ENCODE measurements at regions not wholly inside any gene's neighbourhood (a gene's known extent, or its start where the extent isn't known, plus 50 kb on each side); places are given as distances from the start of the nearest gene placed in this dataset.

GRCh38 chr13:50154697-50155096 is 139.5 kb downstream of the KCNRG start:
- ChIA-PET CTCF (no interaction called here), POLR2A (no interaction called here)
- no peak for TF ChIP-seq CTCF (IDR thresholded peaks at IDR 0.05; ENCODE audit: control extremely low read depth, extremely low read depth, low read depth, missing control alignments)
- no peak for DNase-seq (ENCODE audit: extremely low spot score)

GRCh38 chr13:50156140-50156539 is 140.9 kb downstream of the KCNRG start:
- ChIA-PET POLR2A (no interaction called here), CTCF (no interaction called here)
- DNase-seq (ENCODE audit: extremely low spot score): no peak
- TF ChIP-seq CTCF (IDR thresholded peaks at IDR 0.05; ENCODE audit: control extremely low read depth, extremely low read depth, low read depth, missing control alignments): no peak

GRCh38 chr13:50156561-50157127 is 141.4 kb downstream of the KCNRG start:
- CTCF ChIA-PET: no interaction called here
- DNase-seq (ENCODE audit: extremely low spot score): no peak

GRCh38 chr13:50158385-50159165 is 143.3 kb downstream of the KCNRG start:
- POLR2A ChIA-PET: no interaction called here
- CTCF ChIA-PET: interaction anchor here (1.8 to 1.9 kb wide), 2 partner anchors 9 to 34 kb away, joined by 4 to 5 read pairs; no protein-coding TSS in a partner anchor
- DNase-seq (ENCODE audit: extremely low spot score): no peak
- no peak for TF ChIP-seq CTCF (IDR thresholded peaks at IDR 0.05; ENCODE audit: control extremely low read depth, extremely low read depth, low read depth, missing control alignments)

More at GRCh38 chr13:50156561-50157127, 141.4 kb downstream of the KCNRG start:
- POLR2A ChIA-PET: interaction anchor here (0.6 kb wide), 1 partner anchor 23 kb away, joined by 4 read pairs; no protein-coding TSS in a partner anchor
- no peak for TF ChIP-seq CTCF (IDR thresholded peaks at IDR 0.05; ENCODE audit: control extremely low read depth, extremely low read depth, low read depth, missing control alignments)

- CTCF ChIA-PET: interaction anchor here (1.9 kb wide), 1 partner anchor 7 kb away, joined by 5 read pairs; no protein-coding TSS in a partner anchor
- DNase-seq (ENCODE audit: extremely low spot score): no peak
- POLR2A ChIA-PET: no interaction called here
- TF ChIP-seq CTCF (IDR thresholded peaks at IDR 0.05; ENCODE audit: control extremely low read depth, extremely low read depth, low read depth, missing control alignments): no peak
Measured at GRCh38 chr13:50159607-50160006, 144.4 kb downstream of the KCNRG start.

- CTCF ChIA-PET: interaction anchor here (0.9 to 1.1 kb wide), 2 partner anchors 11 to 766 kb away, joined by 3 read pairs; no protein-coding TSS in a partner anchor
- no peak for TF ChIP-seq CTCF (IDR thresholded peaks at IDR 0.05; ENCODE audit: control extremely low read depth, extremely low read depth, low read depth, missing control alignments)
- POLR2A ChIA-PET: no interaction called here
- no peak for DNase-seq (ENCODE audit: extremely low spot score)
Measured at GRCh38 chr13:50161052-50161451, 145.8 kb downstream of the KCNRG start.
